GM12878 (cell line): ENCODE measurements at regions not wholly inside any gene's neighbourhood (a gene's known extent, or its start where the extent isn't known, plus 50 kb on each side); places are given as distances from the start of the nearest gene placed in this dataset.

ENCODE experiments used
- ATAC-seq: fragments of 200-7000 bp; cut with Tn5 transposase; 3 replicates; pipeline ENCODE4 v1.9.1; 2020; ENCODE audit warnings: mild to moderate bottlenecking, moderate library complexity
- BruUV-seq: library from RNA; stranded (reverse); fragments of 400-500 nt; replicated peaks from 2 replicates; lab custom pipeline; 2021; lab: Mats Ljungman, UMichigan
- CTCF ChIA-PET: fragments of 300-600 bp; sonication (Branson Sonifier 250); formaldehyde crosslinking; extraction: SDS; loops from one replicate; lab custom pipeline; 2021; ENCODE audit warnings: inconsistent platforms; lab: Yijun Ruan, JAX
- POLR2A ChIA-PET: fragments of 350-600 bp; formaldehyde crosslinking; extraction: SDS; loops from one replicate; lab custom pipeline; 2021; ENCODE audit warnings: inconsistent platforms; lab: Charles Lee
- RAD21 ChIA-PET: fragments of 300-600 bp; sonication (Branson Sonifier 250); formaldehyde crosslinking; loops from one replicate; lab custom pipeline; 2023; ENCODE audit warnings: antibody characterized with exemption; ENCODE audit not compliant: unreplicated experiment; lab: Charles Lee
- SMC1A ChIA-PET: fragments of 300-600 bp; sonication (Branson Sonifier 250); formaldehyde crosslinking; loops from one replicate; lab custom pipeline; 2023; ENCODE audit not compliant: unreplicated experiment, uncharacterized antibody; lab: Charles Lee
- DNase-seq: peaks from one replicate; pipeline ENCODE4 v3.0.0-alpha.2; 2011; ENCODE audit warnings: low read depth, low spot score
- FAIRE-seq: peaks from 3 replicates; lab custom pipeline; 2011; peaks lifted over from hg19 to GRCh38; lab: Jason Lieb, UNC
- H2AFZ ChIP-seq: 2 replicates; pipeline ENCODE4 v1.6.0; 2011; ENCODE audit warnings: low read depth, low read length, control low read depth; ENCODE audit not compliant: control insufficient read depth
- H3K27ac ChIP-seq: 2 replicates; pipeline ENCODE4 v1.5.1; 2011; ENCODE audit warnings: control low read depth; ENCODE audit not compliant: control insufficient read depth, insufficient read depth
- H3K27me3 ChIP-seq, 2 experiments: replicated peaks in 1 of 2; 2 replicates each; pipeline versions ENCODE4 v1.6.0 to v1.6.1; 2011; ENCODE audit warnings: low read length in 1 of 2; ENCODE audit not compliant: control insufficient read depth in 2 of 2, insufficient read depth in 2 of 2
- H3K36me3 ChIP-seq, 2 experiments: 2 replicates each; pipeline ENCODE4 v1.5.1; 2011; ENCODE audit warnings: low read length in 1 of 2; ENCODE audit not compliant: control insufficient read depth in 2 of 2, insufficient read depth in 2 of 2
- H3K4me1 ChIP-seq: 2 replicates; pipeline ENCODE4 v1.6.1; 2011; ENCODE audit warnings: mild to moderate bottlenecking, low read length, moderate library complexity, mixed read lengths; ENCODE audit not compliant: control insufficient read depth, insufficient read depth
- H3K4me2 ChIP-seq: 2 replicates; pipeline ENCODE4 v1.6.0; 2011; ENCODE audit warnings: control low read depth; ENCODE audit not compliant: control insufficient read depth, insufficient read depth
- H3K4me3 ChIP-seq: fragments of 200-600 bp; sonication (generic); 2 replicates; pipeline ENCODE4 v1.5.1; 2016
- H3K79me2 ChIP-seq: 2 replicates; pipeline ENCODE4 v1.6.0; 2011; ENCODE audit warnings: low read length; ENCODE audit not compliant: control insufficient read depth, insufficient read depth
- H3K9ac ChIP-seq: 2 replicates; pipeline ENCODE4 v1.8.0; 2011; ENCODE audit warnings: low read length, control low read depth, mixed read lengths; ENCODE audit not compliant: control insufficient read depth, insufficient read depth
- H3K9me3 ChIP-seq: replicated peaks from 3 replicates; pipeline ENCODE4 v1.5.1; 2011; ENCODE audit warnings: mild to moderate bottlenecking, low read length; ENCODE audit not compliant: control insufficient read depth, insufficient read depth
- H4K20me1 ChIP-seq: 2 replicates; pipeline ENCODE4 v1.6.0; 2011; ENCODE audit not compliant: control insufficient read depth, insufficient read depth
- BRCA1 ChIP-seq: IDR thresholded peaks from 2 replicates; pipeline ENCODE4 v1.6.1; 2011; ENCODE audit warnings: low read depth, low read length, improper control_type of control experiment
- CEBPB ChIP-seq, 2 experiments: fragments of 150-350 bp in 1 of 2; IDR thresholded peaks; 2 replicates each; pipeline ENCODE4 v1.6.1; 2012 to 2014; ENCODE audit warnings: low read depth in 2 of 2, low read length in 2 of 2, borderline replicate concordance in 1 of 2, inconsistent platforms in 1 of 2
- CREB1 ChIP-seq: IDR thresholded peaks from 2 replicates; pipeline ENCODE4 v1.6.1; 2012; ENCODE audit warnings: low read depth, mild to moderate bottlenecking, inconsistent platforms
- IKZF1 ChIP-seq: fragments of 450-650 bp; conservative IDR thresholded peaks from 2 replicates; pipeline ENCODE4 v1.6.1; 2017; ENCODE audit warnings: antibody characterized with exemption, mild to moderate bottlenecking
- KAT2A ChIP-seq: conservative IDR thresholded peaks from 2 replicates; pipeline ENCODE4 v1.6.1; 2011; ENCODE audit warnings: low read depth, low read length; ENCODE audit not compliant: control insufficient read depth
- KDM1A ChIP-seq: fragments of 200-600 bp; sonication (generic); IDR thresholded peaks from 2 replicates; pipeline ENCODE4 v1.6.1; 2016; ENCODE audit warnings: borderline replicate concordance
- MYB ChIP-seq: fragments of 150-350 bp; IDR thresholded peaks from 2 replicates; pipeline ENCODE4 v1.6.1; 2014; ENCODE audit warnings: mild to moderate bottlenecking, low read depth, low read length, borderline replicate concordance
- NR2F1 ChIP-seq: fragments of 450-650 bp; conservative IDR thresholded peaks from 2 replicates; pipeline ENCODE4 v1.6.1; 2017; ENCODE audit warnings: mild to moderate bottlenecking
- POLR2AphosphoS2 ChIP-seq: IDR thresholded peaks from 2 replicates; pipeline ENCODE4 v1.6.1; 2011; ENCODE audit warnings: low read depth, mild to moderate bottlenecking, low read length, improper control_type of control experiment, moderate library complexity
- RAD21 ChIP-seq: IDR thresholded peaks from 2 replicates; pipeline ENCODE4 v1.6.1; 2011; ENCODE audit warnings: mild to moderate bottlenecking, low read depth, low read length, moderate library complexity; ENCODE audit not compliant: insufficient read depth
- RELB ChIP-seq: fragments of 450-650 bp; IDR thresholded peaks from 2 replicates; pipeline ENCODE4 v1.6.1; 2017; ENCODE audit warnings: low read depth, mild to moderate bottlenecking, moderate library complexity
- TCF7 ChIP-seq: IDR thresholded peaks from 2 replicates; pipeline ENCODE4 v1.6.1; 2014; ENCODE audit warnings: antibody characterized with exemption, borderline replicate concordance
- WRNIP1 ChIP-seq: IDR thresholded peaks from 2 replicates; pipeline ENCODE4 v1.6.1; 2011; ENCODE audit warnings: low read depth, low read length, improper control_type of control experiment, borderline replicate concordance
- YBX1 ChIP-seq: fragments of 450-650 bp; IDR thresholded peaks from 2 replicates; pipeline ENCODE4 v1.6.1; 2016; ENCODE audit warnings: antibody characterized with exemption
- ZNF274 ChIP-seq: IDR thresholded peaks from one replicate; pipeline ENCODE4 v1.8.0; 2011; ENCODE audit not compliant: insufficient read length, insufficient read depth
- WGBS: methylation state at CpG from one replicate; pipeline ENCODE4 v1.1.6; 2016; ENCODE audit warnings: low lambda C conversion rate; ENCODE audit not compliant: insufficient replicate concordance, insufficient coverage; ENCODE audit errors: missing lambda C conversion rate; 5-methylcytosine and 5-hydroxymethylcytosine counted together
- in situ Hi-C: fragments of 300-500 bp; cut with MboI; formaldehyde crosslinking; loops from 9 replicates; pipeline ENCODE4 v1.14.3; 2018; ENCODE audit warnings: mixed read lengths
- intact Hi-C: fragments of 100-400 bp; cut with micrococcal nuclease; formaldehyde crosslinking; loops from one replicate; pipeline ENCODE4 v1.14.2; 2022; ENCODE audit not compliant: unreplicated experiment
- TF ChIP-seq, protein P1 (sequence below): IDR thresholded peaks from 2 replicates; pipeline ENCODE4 v1.6.1; 2011; ENCODE audit warnings: low read depth, low read length, improper control_type of control experiment, borderline replicate concordance

DNA sequence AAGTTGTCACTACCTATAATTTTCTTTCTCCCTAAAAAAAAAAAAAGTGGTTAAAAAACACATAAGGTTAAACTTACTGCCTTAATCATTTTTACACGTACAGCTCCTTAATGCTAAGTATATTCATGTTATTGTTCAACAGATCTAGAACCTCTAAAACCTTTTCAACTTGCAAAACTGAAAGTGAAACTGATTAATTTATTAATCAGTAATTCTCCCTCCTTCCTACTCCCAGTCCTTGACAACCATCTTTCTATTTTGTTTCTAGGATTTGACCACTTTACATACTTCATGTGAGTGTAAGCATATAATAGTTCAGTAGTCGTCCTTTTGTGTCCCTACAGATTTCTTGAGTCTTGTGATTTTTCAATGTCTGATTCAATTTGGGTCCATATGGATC lies 251.4 kb upstream of the KIF2B start (continued):
- TF ChIP-seq MYB: no peak

DNA sequence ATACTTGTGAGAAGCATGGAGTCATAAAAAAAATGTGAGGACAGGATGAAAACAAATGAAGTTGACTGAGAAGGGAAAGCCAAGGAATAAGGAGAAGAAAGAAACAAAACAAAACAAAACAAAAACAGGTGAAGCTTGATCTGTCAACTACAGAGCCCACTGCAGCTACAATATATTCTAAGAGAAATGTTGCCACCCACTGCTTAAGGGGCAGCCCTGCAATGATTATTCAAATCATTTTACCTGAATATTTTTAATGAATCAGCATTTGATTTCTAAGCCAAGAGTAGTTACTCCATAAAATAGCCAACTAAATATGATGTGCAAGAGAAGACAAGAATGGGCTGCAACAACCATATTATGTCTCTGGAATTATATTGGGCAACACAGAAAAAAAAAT lies 252.0 kb upstream of the KIF2B start:
- no peaks in the 10 kb centered on the region for H3K4me1 ChIP-seq
- ChIA-PET SMC1A (no interaction called here), CTCF (no interaction called here), POLR2A (no interaction called here), RAD21 (no interaction called here)
- H2AFZ ChIP-seq: no peak overlapping the region
- DNase-seq (no peak), ATAC-seq (no peak), FAIRE-seq (no peak)
- in situ Hi-C loops (no loop called here), intact Hi-C loops (no loop called here)
- no peaks in the 10 kb centered on the region for H3K9me3 ChIP-seq
- H3K4me3 ChIP-seq: no peak overlapping the region
- H3K27me3 ChIP-seq: no peaks in the 10 kb centered on the region
- TF ChIP-seq KAT2A: no peak
- TF ChIP-seq, protein P1, sequence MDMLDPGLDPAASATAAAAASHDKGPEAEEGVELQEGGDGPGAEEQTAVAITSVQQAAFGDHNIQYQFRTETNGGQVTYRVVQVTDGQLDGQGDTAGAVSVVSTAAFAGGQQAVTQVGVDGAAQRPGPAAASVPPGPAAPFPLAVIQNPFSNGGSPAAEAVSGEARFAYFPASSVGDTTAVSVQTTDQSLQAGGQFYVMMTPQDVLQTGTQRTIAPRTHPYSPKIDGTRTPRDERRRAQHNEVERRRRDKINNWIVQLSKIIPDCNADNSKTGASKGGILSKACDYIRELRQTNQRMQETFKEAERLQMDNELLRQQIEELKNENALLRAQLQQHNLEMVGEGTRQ: no peak
- TF ChIP-seq BRCA1: no peak
- no peak for TF ChIP-seq CREB1
- H4K20me1 ChIP-seq: no peaks in the 10 kb centered on the region
- H3K9ac ChIP-seq: no peak overlapping the region
- H3K79me2 ChIP-seq: no peaks in the 10 kb centered on the region
- H3K4me2 ChIP-seq: no peak overlapping the region
- no TSS peak for BruUV-seq
- H3K27ac ChIP-seq: no peak overlapping the region
- no peaks in the 10 kb centered on the region for H3K36me3 ChIP-seq

DNA sequence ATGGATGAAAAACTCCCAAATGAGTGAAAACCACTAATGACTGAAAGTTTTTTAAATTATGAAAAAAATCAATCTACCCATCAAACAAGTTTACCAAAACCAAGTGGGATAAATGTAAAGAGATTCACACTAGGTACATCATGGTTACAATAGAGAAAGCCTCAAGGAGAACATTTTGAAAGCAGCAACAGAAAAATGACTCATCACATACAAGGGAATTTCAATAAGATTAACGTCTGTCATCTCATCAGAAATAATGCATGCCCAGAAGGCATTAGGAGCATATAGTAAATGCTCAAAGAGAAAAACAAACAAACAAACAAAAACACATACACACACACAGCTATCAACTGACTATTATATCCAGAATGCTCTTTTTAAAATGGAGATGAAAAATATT lies 261.8 kb upstream of the KIF2B start:
- ChIA-PET SMC1A (no interaction called here), RAD21 (no interaction called here), CTCF (no interaction called here), POLR2A (no interaction called here)
- Histone ChIP-seq H3K4me1 (no peaks in the 10 kb centered on the region), H3K36me3 (no peaks in the 10 kb centered on the region), H3K4me2 (no peak overlapping the region), H2AFZ (no peak overlapping the region), H3K9ac (no peak overlapping the region), H3K9me3 (no peaks in the 10 kb centered on the region), H3K27ac (no peak overlapping the region), H3K4me3 (no peak overlapping the region), H4K20me1 (no peaks in the 10 kb centered on the region), H3K79me2 (no peaks in the 10 kb centered on the region), H3K27me3 (no peaks in the 10 kb centered on the region)
- BruUV-seq: no TSS peak
- FAIRE-seq: no peak
- ATAC-seq: no peak
- DNase-seq: no peak
- intact Hi-C loops (no loop called here), in situ Hi-C loops (no loop called here)
- 32% methylated on average over 1 of the region's 1 CpG for WGBS
- TF ChIP-seq WRNIP1: no peak
- no peak for TF ChIP-seq RELB
- no peak for TF ChIP-seq IKZF1
- TF ChIP-seq ZNF274: no peak
- TF ChIP-seq NR2F1: no peak
- no peak for TF ChIP-seq KDM1A
- TF ChIP-seq RAD21: no peak
- no peak for TF ChIP-seq POLR2AphosphoS2
- TF ChIP-seq YBX1: no peak
- TF ChIP-seq TCF7: no peak
- TF ChIP-seq BRCA1: no peak
- TF ChIP-seq CEBPB (IDR thresholded peaks at IDR 0.05; ENCODE audit: borderline replicate concordance in 1 of 2, low read depth in 2 of 2, low read length in 2 of 2): no peak
